ENCODE measurements at regions not wholly inside any gene's neighbourhood (a gene's known extent, or its start where the extent isn't known, plus 50 kb on each side); places are given as distances from the start of the nearest gene placed in this dataset.

- H3K27ac Mint-ChIP-seq = no peak overlapping the region
- TF ChIP-seq, protein P1, sequence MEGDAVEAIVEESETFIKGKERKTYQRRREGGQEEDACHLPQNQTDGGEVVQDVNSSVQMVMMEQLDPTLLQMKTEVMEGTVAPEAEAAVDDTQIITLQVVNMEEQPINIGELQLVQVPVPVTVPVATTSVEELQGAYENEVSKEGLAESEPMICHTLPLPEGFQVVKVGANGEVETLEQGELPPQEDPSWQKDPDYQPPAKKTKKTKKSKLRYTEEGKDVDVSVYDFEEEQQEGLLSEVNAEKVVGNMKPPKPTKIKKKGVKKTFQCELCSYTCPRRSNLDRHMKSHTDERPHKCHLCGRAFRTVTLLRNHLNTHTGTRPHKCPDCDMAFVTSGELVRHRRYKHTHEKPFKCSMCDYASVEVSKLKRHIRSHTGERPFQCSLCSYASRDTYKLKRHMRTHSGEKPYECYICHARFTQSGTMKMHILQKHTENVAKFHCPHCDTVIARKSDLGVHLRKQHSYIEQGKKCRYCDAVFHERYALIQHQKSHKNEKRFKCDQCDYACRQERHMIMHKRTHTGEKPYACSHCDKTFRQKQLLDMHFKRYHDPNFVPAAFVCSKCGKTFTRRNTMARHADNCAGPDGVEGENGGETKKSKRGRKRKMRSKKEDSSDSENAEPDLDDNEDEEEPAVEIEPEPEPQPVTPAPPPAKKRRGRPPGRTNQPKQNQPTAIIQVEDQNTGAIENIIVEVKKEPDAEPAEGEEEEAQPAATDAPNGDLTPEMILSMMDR (IDR thresholded peaks at IDR 0.05) = no peak
- no peak overlapping the region for H3K4me3 Mint-ChIP-seq
- H3K4me1 Mint-ChIP-seq = no peaks in the 10 kb centered on the region
- ATAC-seq (ENCODE audit: low read depth) = no peak
- no peaks in the 10 kb centered on the region for H3K36me3 Mint-ChIP-seq (ENCODE audit: low read depth)
- POLR2A ChIA-PET = no interaction called here
- no peak for DNase-seq
- no peaks in the 10 kb centered on the region for H3K9me3 Mint-ChIP-seq
- CTCF ChIA-PET = no interaction called here
- intact Hi-C loops (cut with micrococcal nuclease) = no loop called here
- peaks cover 3% of the 10 kb centered on the region for H3K27me3 Mint-ChIP-seq
These were observed 284.7 kb upstream of the SHH start for GRCh38 chr7:156096771-156097538.

- TF ChIP-seq, protein P1 (IDR thresholded peaks at IDR 0.05) = no peak
- H3K4me1 Mint-ChIP-seq = no peaks in the 10 kb centered on the region
- intact Hi-C loops (cut with micrococcal nuclease) = no loop called here
- no peaks in the 10 kb centered on the region for H3K36me3 Mint-ChIP-seq (ENCODE audit: low read depth)
- no peak overlapping the region for H3K4me3 Mint-ChIP-seq
- peaks cover 3% of the 10 kb centered on the region for H3K27me3 Mint-ChIP-seq
- H3K27ac Mint-ChIP-seq = no peak overlapping the region
- ATAC-seq (ENCODE audit: low read depth) = no peak
- ChIA-PET POLR2A (no interaction called here), CTCF (no interaction called here)
- no peaks in the 10 kb centered on the region for H3K9me3 Mint-ChIP-seq
- DNase-seq = no peak
These were observed 283.8 kb upstream of the SHH start for GRCh38 chr7:156095908-156096539.

GRCh38 chr7:156094350-156095146, 282.3 kb upstream of the SHH start:
- intact Hi-C loops (cut with micrococcal nuclease) = no loop called here
- H3K27ac Mint-ChIP-seq = no peak overlapping the region
- no peaks in the 10 kb centered on the region for H3K36me3 Mint-ChIP-seq (ENCODE audit: low read depth)
- DNase-seq (no peak), ATAC-seq (ENCODE audit: low read depth) (no peak)
- H3K9me3 Mint-ChIP-seq = no peaks in the 10 kb centered on the region
- ChIA-PET CTCF (no interaction called here), POLR2A (no interaction called here)
- no peak overlapping the region for H3K4me3 Mint-ChIP-seq
- peaks cover 3% of the 10 kb centered on the region for H3K27me3 Mint-ChIP-seq
- H3K4me1 Mint-ChIP-seq = no peaks in the 10 kb centered on the region
- TF ChIP-seq, protein P1 (IDR thresholded peaks at IDR 0.05) = no peak

DNA sequence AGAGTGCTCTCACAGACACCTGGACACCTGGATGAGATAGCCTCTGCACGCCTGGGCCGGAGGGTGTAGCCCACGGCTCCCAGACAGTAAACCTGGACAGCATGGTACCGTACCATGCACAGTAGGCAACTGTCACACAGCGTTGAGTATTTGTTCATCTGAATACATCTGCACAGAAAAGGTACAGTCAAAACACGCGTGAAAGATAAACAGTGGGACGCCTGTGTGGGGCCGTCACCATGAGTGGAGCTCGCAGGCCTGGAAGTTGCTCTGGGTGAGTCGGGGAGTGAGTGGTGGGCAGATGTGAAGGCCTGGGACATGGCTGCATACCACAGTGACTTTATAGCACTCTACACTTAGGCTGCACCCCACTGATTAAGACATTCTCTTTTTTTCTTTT, 280.0 kb upstream of the SHH start:
- Mint-ChIP-seq H3K4me3 (no peak overlapping the region), H3K36me3 (ENCODE audit: low read depth) (no peaks in the 10 kb centered on the region), H3K9me3 (no peaks in the 10 kb centered on the region), H3K27ac (no peak overlapping the region), H3K27me3 (peaks cover 3% of the 10 kb centered on the region), H3K4me1 (no peaks in the 10 kb centered on the region)
- POLR2A ChIA-PET = no interaction called here
- DNase-seq (no peak), ATAC-seq (ENCODE audit: low read depth) (no peak)
- TF ChIP-seq, protein P1 (IDR thresholded peaks at IDR 0.05) = no peak
- intact Hi-C loops (cut with micrococcal nuclease) = no loop called here
- CTCF ChIA-PET = no interaction called here

GRCh38 chr7:156091519-156092080, 279.3 kb upstream of the SHH start:
- Mint-ChIP-seq H3K4me3 (no peak overlapping the region), H3K36me3 (ENCODE audit: low read depth) (no peaks in the 10 kb centered on the region), H3K9me3 (no peaks in the 10 kb centered on the region), H3K27me3 (peaks cover 3% of the 10 kb centered on the region), H3K4me1 (no peaks in the 10 kb centered on the region), H3K27ac (no peak overlapping the region)
- no peak for DNase-seq
- ChIA-PET CTCF (no interaction called here), POLR2A (no interaction called here)
- intact Hi-C loops (cut with micrococcal nuclease) = no loop called here
- no peak for ATAC-seq (ENCODE audit: low read depth)
- TF ChIP-seq, protein P1 (IDR thresholded peaks at IDR 0.05) = no peak

Data from activated B cell treated with CpG ODN at 0.5 μM for 24 hours (primary cell).